ENCODE measurements at regions not wholly inside any gene's neighbourhood (a gene's known extent, or its start where the extent isn't known, plus 50 kb on each side); places are given as distances from the start of the nearest gene placed in this dataset.
"Not testable (repeated sequence)": the region's sequence is repeated elsewhere in the genome, so short reads cannot be mapped to it uniquely, and the experiment has no call there.

GRCh38 chr10:47165168-47165710 lies 134.8 kb upstream of the GDF10 start:
- DNase-seq (ENCODE audit: extremely low read depth, low read depth) = no peak

DNA sequence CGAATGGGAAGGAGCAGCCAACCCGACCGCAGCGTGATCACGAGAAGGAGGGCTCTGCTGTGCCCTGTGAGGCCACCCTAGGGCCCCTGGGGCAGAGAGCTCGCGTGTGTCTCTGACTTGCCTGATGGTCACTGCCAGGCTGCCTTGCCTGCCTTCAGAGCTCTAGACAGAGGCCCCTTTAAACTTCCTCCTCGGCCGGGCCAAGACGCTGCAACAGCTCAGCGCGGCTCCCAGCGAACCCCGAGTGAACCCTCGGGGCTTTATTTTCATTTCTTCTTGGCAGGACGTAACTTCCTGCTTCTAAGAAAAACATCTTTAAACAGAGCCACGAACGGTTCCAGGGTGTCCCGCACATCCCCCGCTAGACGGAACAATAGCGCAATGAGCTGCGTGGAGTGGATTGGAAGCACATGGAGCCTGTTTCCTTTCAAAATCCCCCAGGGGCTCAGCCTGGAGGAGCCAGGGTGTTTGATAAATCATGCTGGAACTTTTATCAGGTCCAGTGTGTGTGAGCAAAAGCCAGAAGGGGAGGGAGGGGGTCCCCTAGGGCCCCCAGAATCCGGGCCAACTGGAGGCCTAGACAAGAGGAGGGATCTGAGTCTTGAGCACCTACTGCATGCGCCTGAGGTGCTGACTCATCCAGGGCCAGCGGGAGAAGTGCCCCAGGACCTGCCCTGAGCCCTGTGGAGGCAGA lies 134.1 kb upstream of the GDF10 start:
- no peak for DNase-seq (ENCODE audit: extremely low read depth, low read depth)

DNA sequence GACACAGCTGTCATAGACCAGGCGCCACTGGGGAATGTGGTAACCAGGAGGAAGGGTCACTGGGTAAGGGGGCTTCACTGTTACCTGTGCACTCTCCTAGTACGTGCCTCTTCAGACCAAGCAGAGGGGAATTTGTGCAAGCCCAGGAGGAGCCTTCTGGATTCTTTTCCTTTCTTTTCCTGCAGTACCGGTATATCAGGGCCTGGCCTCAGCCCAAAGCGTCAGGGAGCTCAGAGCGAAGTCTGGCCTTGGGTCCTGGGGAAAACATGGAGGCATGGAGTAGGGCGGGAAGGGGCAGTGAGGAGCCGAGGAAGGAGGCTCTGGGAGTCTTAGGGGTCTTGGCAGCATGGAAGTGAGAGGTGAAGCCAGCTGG lies 133.6 kb upstream of the GDF10 start:
- no peak for DNase-seq (ENCODE audit: extremely low read depth, low read depth)

DNA sequence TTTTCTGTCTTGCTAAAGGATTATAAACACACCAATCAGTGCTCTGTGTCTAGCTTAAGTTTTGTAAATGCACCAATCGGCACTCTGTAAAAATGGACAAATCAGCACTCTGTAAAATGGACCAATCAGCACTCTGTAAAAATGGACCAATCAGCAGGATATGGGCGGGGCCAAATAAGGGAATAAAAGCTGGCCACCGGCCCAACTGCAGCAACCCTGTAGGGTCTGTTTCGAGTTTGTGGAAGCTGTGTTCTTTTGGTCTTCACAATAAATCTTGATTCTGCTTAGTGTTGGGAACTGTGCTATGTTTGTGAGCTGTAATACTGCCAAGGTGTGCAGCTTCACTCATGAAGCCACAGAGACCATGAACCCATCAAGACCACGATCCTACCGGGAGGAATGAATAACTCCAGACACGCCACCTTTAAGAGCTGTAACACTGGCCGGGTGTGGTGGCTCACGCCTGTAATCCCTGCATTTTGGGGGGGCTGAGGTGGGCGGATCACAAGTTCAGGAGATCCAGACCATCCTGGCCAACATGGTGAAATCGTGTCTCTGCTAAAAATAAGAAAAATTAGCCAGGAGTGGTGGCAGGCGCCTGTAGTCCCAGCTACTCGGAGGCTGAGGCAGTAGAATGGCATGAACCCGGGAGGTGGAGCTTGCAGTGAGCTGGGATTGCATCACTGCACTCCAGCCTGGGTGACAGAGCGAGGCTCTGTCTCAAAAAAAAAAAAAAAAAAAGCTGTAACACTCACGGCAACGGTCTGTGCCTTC lies 133.0 kb upstream of the GDF10 start:
- not testable (repeated sequence) for DNase-seq (ENCODE audit: extremely low read depth, low read depth)

DNA sequence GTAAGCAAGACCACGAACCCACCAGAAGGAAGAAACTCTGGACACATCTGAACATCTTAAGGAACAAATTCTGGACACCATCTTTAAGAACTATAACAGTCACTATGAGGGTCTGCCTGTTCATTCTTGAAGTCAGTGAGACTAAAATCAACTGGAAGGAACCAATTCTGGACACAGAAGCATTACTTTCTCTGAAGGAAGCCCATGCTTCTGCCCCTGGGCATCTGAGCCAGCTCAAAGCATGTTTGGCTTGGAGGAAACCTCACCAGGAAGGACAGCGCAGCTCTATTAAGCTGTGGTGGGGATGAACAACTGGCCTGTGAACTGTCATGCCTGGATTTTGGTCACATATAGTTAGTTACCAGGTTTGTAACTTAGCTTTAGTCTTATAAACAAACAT lies 132.4 kb upstream of the GDF10 start:
- DNase-seq (ENCODE audit: extremely low read depth, low read depth) = no peak

GRCh38 chr10:47169581-47169980 lies 130.4 kb upstream of the GDF10 start:
- no peak for DNase-seq (ENCODE audit: extremely low read depth, low read depth)

DNA sequence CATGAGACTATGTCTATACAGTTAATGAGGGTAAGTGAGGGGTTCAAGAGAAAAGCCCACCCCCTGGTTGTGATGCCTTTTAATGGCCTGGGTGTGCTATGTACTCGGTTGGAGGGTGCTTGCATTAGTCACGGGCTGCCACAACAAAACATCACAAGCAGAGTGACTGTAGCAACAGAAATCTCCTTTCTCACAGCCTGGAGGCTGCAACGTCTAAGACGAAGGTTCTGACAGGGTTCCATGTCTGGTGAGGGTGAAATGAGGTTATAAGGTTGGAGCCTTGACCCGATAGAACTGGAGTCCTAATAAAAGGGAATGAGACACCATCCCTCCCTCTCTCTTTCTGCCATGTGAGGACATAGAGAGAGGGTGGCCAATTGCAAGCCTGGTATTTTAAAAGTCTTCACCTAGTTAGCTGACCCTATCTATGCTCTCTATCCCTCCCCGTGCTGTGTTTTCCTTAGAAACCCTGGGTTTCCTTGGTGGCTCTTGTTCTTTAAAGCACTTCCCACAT lies 126.0 kb upstream of the GDF10 start:
- DNase-seq (ENCODE audit: extremely low read depth, low read depth) = no peak

DNA sequence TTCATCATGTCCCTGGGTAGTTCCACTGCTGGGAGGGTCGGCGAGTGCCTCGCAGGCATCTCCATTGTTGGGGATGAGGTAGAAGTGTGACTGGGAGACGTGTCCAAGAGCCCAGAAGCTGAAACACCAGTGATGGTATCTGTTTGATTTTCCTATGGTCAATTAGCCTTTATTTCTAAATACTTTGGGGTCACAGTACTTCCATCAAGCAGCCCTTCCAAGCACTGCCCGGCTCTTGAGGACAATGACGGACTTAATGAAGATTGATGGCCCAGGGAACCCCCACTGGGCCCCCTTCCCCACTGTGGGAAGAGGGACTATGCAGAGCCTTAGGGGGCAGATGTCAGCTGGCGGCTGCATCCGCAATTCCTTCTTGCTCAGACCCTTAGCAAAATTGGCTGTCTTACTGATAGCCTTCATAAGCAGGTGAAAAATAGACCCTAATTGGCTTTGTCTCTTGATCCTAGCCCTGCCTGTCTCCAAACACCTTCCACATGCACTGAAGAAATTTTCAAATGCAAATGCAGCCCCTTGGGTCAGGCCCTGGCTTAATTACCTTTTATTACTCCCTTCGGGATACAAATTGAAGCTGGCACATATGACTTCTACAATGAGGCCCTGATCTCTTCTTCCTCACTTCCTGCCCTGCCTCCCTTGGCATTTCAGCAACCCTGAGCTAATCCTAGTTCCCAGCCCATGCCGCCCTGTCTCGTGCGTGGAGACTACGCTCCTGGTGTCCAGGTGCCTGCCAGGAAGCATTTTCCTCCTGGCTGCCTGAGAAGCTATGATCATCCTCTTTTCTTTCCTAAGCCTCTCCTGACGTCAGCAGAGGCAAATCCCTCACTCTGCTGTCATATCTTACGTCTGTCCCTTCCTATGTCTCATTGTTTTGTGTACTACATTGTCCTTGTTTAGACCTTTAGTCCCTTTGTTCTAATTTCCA lies 124.5 kb upstream of the GDF10 start:
- no peak for DNase-seq (ENCODE audit: extremely low read depth, low read depth)

- no peak for DNase-seq (ENCODE audit: extremely low read depth, low read depth)
Observed at GRCh38 chr10:47176206-47176902, 123.6 kb upstream of the GDF10 start.

- DNase-seq (ENCODE audit: extremely low read depth, low read depth) = no peak
Observed at GRCh38 chr10:47176903-47177868, 122.8 kb upstream of the GDF10 start.

DNA sequence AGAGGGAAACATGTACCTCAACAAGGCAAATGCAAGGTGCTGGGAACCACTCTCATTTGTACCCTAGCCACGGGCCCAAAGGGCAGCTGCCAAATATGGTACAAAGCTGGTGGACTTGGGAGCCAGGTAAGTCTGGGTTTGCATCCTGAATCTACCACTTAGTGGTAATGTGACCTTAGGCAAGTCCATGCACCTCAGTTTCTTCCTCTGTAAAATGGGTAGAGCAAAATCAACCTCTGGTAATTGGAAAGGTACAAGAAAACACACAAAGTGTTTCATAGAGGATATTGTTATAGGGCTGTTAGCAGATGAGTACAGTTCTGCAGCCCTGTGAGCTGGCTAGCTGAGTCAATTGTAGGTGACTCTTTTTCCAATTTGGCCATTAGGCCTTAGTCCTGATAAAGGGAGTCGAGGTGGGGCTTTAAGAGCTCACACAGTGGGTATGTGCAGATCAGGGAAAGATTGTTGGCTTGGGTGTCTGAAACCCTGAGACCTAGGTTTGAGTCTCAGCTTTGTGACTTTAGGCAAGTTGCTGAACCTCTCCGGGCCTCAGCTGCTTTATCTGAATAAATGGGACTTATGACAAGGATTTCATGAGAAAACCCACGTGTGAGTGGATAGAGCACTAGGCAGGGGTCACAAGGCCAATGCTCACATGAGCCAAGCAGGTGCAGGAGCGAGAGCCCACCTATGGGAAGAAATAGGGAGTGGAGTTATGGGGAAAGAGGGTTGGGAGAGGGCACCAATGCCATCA lies 121.3 kb upstream of the GDF10 start:
- DNase-seq (ENCODE audit: extremely low read depth, low read depth) = no peak

DNA sequence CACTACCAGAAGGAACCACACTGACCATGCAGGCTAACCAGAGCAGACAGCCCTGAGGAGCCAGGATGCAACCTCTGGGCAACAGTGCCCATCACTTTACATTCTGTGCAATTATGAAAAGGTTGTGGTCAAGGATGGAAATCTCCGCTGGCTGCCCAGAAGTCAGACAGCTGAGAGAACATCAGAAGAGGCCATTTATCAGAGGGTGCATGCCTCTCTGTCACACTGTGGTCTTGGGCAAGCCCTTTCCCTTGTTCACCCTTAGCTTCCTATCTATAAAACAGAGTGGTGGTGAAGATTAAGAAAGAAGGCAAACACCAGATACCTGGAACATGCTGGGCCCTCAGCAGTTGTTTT lies 120.7 kb upstream of the GDF10 start:
- DNase-seq (ENCODE audit: extremely low read depth, low read depth) = no peak

DNA sequence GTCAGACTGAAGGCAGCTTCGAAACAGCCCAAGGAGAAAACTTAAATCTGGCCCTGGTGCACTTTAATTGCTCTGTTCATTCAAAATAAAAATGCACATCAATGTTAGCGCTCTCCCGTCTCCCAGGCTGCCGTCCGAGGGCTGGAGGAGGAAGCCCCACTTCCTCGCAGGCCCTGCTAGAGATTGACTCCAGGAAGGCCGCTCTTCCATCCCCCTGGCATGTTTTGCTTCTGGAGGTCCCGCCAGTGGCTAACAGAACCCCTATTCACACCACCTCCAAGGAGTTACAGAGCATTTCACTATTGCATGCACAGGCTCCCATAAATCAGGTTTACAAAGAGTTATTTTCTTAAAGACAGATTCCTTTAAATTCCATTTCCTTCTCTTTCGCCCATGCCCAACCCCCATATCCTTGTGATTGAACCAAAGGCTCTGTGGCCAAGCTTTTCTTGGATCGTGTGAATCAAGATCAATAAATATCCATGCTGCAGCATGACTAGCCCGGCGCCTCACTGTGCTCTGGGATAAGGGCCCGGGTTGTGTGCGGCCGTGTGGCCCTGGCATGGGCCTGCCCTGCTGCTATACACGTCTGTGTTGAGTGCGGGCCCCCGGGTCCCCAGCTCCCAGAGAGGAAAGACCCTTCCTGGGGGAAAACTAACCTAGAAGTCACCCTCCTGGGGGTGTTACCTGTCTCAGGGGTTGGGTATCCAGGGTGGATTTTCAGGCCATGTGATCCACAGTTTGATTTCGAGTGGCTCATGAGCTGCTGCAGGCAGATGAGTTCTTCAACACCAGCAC lies 118.7 kb upstream of the GDF10 start:
- DNase-seq (ENCODE audit: extremely low read depth, low read depth) = no peak

DNA sequence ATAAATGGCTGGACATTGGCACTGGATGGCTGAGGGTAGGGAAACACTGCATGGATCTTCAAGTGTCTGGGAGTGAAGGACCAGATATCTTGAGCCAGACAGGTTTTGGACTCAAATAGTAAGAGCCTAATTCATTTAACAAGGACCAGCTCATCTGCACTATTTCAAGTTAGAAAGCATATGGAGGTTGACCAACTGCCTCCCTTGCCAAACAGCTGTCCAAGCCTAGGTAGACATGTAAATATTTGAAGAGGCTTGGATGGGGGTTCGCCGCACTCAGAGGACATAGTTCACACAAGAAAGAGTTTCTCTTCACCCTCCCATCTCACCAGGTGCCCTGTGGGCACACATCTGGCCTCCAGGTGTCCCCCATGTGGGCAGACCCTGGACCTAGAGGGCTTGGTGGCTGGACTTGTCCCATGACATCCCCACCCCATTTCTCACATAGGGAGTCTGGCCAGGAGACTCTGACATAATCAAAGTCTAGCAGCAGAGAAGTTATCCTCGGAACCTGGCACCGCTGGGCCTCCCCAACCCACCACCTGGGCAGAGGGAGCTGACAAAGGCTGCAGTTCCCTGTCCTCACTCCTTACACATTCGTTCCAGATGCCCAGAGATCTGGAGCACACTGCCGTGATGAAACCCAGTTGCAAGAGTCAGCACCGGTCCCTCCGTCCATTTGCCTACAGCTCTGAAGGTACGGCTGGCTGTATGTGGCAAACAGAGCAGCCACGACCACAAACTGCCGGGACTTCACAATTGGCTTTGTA lies 116.9 kb upstream of the GDF10 start:
- no peak for DNase-seq (ENCODE audit: extremely low read depth, low read depth)

GRCh38 chr10:47183704-47184041 lies 116.3 kb upstream of the GDF10 start:
- DNase-seq (ENCODE audit: extremely low read depth, low read depth) = no peak

- DNase-seq (ENCODE audit: extremely low read depth, low read depth) = no peak
Observed at GRCh38 chr10:47184273-47184672, 115.7 kb upstream of the GDF10 start.

- no peak for DNase-seq (ENCODE audit: extremely low read depth, low read depth)
Observed at GRCh38 chr10:47184724-47185330, 115.2 kb upstream of the GDF10 start.

Data from NCI-H460 (cell line).